GM18517 (cell line): ENCODE measurements at regions not wholly inside any gene's neighbourhood (a gene's known extent, or its start where the extent isn't known, plus 50 kb on each side); places are given as distances from the start of the nearest gene placed in this dataset.
"Not testable (repeated sequence)": the region's sequence is repeated elsewhere in the genome, so short reads cannot be mapped to it uniquely, and the experiment has no call there.

Source experiments
- ATAC-seq: cut with Tn5 transposase; IDR thresholded peaks from one replicate; pipeline ENCODE4 v1.9.1; 2021; ENCODE audit warnings: mild to moderate bottlenecking, moderate library complexity; ENCODE audit not compliant: unreplicated experiment

- no peak for ATAC-seq
These were observed 86.1 kb upstream of the CTAGE1 start for GRCh38 chr18:22503803-22504202.

- no peak for ATAC-seq
These were observed 86.7 kb upstream of the CTAGE1 start for GRCh38 chr18:22504251-22505030.

- no peak for ATAC-seq
These were observed 87.5 kb upstream of the CTAGE1 start for GRCh38 chr18:22505141-22505591.

- no peak for ATAC-seq
These were observed 89.3 kb upstream of the CTAGE1 start for GRCh38 chr18:22507055-22507454.

- ATAC-seq = no peak
These were observed 91.7 kb upstream of the CTAGE1 start for GRCh38 chr18:22509423-22509822.

- no peak for ATAC-seq
These were observed 93.0 kb upstream of the CTAGE1 start for GRCh38 chr18:22510697-22511096.

GRCh38 chr18:22513721-22514481 lies 96.2 kb upstream of the CTAGE1 start:
- ATAC-seq = no peak

- ATAC-seq = no peak
These were observed 96.9 kb upstream of the CTAGE1 start for GRCh38 chr18:22514655-22515054.

GRCh38 chr18:22515250-22515649 lies 97.5 kb upstream of the CTAGE1 start:
- ATAC-seq = no peak

GRCh38 chr18:22517356-22517755 lies 99.6 kb upstream of the CTAGE1 start:
- ATAC-seq = no peak

- no peak for ATAC-seq
These were observed 103.5 kb upstream of the CTAGE1 start for GRCh38 chr18:22521026-22521707.

GRCh38 chr18:22523481-22523880 lies 105.8 kb upstream of the CTAGE1 start:
- no peak for ATAC-seq

- ATAC-seq = no peak
These were observed 107.1 kb upstream of the CTAGE1 start for GRCh38 chr18:22524783-22525182.

- ATAC-seq = no peak
These were observed 107.6 kb upstream of the CTAGE1 start for GRCh38 chr18:22525313-22525712.

- no peak for ATAC-seq
These were observed 108.2 kb upstream of the CTAGE1 start for GRCh38 chr18:22525883-22526282.

GRCh38 chr18:22528291-22528690 lies 110.6 kb upstream of the CTAGE1 start:
- ATAC-seq = no peak

GRCh38 chr18:22534706-22535105 lies 117.0 kb upstream of the CTAGE1 start:
- ATAC-seq = not testable (repeated sequence)

- no peak for ATAC-seq
These were observed 118.8 kb upstream of the CTAGE1 start for GRCh38 chr18:22536558-22536957.

GRCh38 chr18:22538426-22538825 lies 120.7 kb upstream of the CTAGE1 start:
- ATAC-seq = no peak

- no peak for ATAC-seq
These were observed 121.5 kb upstream of the CTAGE1 start for GRCh38 chr18:22539051-22539765.

- ATAC-seq = no peak
These were observed 123.5 kb upstream of the CTAGE1 start for GRCh38 chr18:22541232-22541631.
